GM19351 (cell line): ENCODE measurements at regions not wholly inside any gene's neighbourhood (a gene's known extent, or its start where the extent isn't known, plus 50 kb on each side); places are given as distances from the start of the nearest gene placed in this dataset.

Experiments used
- ATAC-seq: cut with Tn5 transposase; IDR thresholded peaks from one replicate; pipeline ENCODE4 v1.9.1; 2021; ENCODE audit warnings: mild to moderate bottlenecking, moderate library complexity; ENCODE audit not compliant: unreplicated experiment

DNA sequence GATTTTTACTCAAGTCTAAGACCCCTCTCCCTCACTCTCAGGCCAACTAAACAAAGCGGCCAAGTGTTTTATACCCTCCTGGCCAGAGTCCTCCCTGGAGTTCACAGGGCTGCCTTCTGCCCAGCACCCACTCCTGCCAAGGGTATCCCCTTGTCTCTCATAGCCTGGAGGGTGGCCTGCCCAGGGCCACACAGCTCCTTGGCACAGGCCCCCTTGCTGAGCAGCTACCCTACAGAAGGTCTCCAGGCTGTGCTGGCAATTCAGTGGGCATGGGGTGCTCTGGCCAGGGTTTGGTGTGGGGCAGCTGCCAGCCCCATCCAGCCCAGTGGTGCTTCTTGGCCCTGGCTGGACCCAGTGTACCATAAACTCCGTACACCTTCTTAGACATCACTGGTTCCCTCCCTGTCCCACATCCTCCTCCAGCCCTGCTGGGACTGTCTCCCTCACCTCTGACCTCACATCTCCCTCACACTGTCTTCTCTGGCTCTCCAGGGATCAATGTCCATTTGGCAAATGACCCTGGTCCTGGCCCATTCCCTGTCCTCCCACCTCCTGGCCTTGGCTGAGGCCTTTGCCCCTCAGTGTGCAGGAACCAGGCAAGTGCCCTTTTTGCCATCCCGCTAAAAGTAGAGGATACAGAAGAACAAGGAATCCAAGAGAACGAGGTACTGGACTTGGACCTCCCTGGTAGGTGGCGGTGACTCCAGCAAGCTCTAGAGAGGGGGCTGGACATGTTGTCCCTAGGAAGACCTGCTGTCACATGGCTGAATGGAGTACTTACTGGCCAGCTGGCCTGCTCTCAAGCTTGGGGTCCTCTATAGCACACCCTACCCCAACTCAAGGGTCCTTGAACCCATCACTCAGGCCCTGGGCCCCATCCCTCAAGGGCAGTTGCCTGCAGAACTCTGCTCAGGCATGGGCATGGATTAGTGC is 50.0 kb upstream of the TRPM1 start:
- ATAC-seq = no peak

GRCh38 chr15:31153531-31153930 is 52.0 kb upstream of the TRPM1 start:
- no peak for ATAC-seq

GRCh38 chr15:31155151-31155550 is 53.6 kb upstream of the TRPM1 start:
- ATAC-seq = no peak

GRCh38 chr15:31156226-31156625 is 54.7 kb upstream of the TRPM1 start:
- no peak for ATAC-seq

DNA sequence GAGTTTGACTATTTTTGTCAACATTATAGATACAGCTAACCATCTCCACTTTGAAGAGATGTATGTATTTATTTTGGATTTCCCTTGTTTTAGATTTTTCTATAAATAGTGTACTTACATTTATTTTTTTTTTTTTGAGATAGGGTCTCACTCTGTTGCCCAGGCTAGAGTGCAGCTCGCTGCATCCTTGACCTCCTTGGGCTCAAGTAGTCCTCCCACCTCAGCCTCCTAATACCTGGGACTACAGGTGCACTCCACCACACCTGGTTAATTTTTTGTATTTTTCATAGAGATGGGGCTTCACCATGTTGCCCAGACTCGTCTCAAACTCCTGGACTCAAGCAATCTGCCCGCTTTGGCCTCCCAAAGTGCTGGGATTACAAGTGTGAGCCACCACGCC is 55.3 kb upstream of the TRPM1 start:
- no peak for ATAC-seq

DNA sequence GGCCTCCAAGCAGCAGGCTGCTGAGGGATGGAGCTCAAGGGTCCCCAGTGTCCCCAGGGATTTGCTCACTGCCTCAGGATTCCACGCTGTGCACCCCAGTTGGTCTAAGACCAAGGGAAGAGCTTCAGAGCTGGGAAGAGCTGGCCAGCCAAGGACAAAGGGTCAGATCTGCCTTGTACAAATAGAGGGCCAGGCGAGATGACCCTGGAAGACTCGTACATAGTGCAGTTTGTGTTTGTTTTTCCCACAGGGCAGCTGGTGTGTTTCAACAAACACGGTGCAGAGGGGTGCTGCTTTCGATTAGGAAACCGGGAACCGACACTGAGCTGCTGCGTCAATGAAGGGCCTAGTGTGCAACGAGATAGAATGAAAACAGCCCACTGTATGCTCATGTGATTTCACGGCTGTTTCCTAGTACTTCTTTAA is 56.1 kb upstream of the TRPM1 start:
- ATAC-seq = no peak

GRCh38 chr15:31158858-31159569 is 57.5 kb upstream of the TRPM1 start:
- ATAC-seq = no peak

DNA sequence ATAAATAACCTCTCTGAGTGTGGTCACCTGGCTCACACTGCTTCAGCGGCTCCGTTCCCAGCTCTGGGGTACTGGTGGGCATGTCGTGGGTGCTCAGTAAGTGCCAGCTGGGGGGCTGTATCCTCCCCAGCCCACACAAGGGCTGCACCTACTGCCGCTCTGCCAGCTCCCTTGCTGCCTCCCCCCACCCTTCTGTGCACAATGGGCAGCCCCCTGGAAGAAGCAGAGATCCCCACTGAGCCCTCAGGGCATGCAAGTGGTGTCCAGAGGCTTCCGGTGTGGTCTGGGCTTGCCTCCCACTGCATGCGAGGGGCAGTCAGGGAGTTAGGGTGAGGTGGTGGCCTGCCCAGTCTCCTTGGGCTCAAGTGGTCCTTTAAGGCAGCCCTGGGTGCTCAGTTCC is 58.3 kb upstream of the TRPM1 start:
- no peak for ATAC-seq

DNA sequence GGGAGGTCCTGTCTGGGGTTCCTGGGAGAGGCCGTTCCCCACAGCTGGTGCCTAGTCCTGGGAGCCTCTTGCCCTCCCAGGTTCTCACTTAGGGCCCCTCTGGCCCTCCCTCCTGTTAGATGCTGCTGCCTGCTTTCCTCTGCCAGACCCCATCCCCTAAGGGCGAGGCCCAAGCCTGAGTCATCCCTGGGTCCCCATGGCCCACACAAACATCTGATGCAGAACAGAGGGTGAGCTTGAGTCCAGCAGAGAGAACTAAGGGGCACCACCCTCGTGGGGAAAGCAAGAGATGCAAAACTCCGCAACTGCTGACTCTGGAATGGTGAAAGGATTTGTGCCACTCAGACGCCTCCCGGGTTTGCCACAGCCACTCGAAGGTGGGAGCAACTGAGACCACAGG is 58.8 kb upstream of the TRPM1 start:
- ATAC-seq = no peak

DNA sequence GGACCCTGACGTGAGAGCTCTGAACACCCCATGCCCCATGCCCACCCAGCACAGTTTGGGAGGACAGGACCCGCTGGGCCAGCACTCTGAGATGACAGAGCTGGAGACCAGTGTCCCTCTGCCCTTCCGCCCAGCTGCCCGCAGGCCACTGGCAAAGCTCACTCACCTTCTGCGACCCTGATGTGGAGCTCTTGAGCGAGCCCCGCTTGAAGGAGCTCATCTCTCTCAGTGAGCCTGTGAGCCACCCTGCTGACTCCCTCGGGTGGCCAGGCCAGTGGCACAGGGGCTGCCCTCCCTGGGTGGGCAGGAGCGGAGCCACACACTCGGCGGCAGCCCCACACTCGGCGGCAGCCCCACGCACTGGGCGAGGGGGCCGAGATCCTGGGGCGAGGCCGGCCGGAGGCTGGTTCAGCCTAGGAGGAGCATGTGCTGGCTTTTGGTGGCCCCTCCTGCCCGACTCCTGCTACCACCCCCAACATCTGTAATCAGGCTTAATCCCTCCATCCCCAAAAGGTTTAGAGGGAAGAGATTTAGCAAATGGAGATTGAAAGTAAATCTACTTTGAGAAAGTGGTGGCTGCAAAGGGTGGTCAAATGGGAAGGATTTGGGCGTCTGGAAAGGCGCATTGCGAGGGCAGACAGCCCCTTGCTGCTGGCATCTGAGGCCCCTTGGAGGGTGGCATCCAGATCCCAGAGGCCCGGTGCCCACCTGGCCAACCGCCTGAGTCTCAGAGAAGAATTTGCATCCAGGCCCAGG is 59.4 kb upstream of the TRPM1 start:
- no peak for ATAC-seq

GRCh38 chr15:31161951-31162350 is 60.4 kb upstream of the TRPM1 start:
- no peak for ATAC-seq

- ATAC-seq = no peak
These were observed 61.4 kb upstream of the TRPM1 start for GRCh38 chr15:31162721-31163510.

- ATAC-seq = no peak
These were observed 62.4 kb upstream of the TRPM1 start for GRCh38 chr15:31163769-31164572.

GRCh38 chr15:31164573-31164912 is 63.0 kb upstream of the TRPM1 start:
- ATAC-seq = no peak

DNA sequence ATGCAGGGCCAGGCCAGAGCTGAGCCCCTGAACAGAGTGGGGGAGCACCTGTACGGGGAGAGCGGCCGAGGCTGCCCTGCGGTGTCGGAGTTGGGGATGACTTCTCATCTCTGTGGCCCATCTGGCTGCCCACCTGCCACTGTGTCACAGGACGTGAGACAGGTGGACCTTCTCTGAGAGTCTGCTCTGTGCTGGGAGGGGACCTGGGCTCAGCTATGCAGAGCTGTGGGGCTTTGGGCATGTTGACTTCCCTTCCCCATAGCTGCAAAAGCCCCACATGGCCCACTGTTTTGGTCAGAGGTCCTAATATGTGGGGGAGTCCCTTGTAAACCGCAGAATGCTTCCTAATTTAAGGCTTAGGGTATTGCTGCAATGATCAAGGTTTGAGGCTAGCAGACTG is 68.0 kb upstream of the TRPM1 start:
- ATAC-seq = no peak

- ATAC-seq = no peak
These were observed 70.2 kb upstream of the TRPM1 start for GRCh38 chr15:31171731-31172130.

DNA sequence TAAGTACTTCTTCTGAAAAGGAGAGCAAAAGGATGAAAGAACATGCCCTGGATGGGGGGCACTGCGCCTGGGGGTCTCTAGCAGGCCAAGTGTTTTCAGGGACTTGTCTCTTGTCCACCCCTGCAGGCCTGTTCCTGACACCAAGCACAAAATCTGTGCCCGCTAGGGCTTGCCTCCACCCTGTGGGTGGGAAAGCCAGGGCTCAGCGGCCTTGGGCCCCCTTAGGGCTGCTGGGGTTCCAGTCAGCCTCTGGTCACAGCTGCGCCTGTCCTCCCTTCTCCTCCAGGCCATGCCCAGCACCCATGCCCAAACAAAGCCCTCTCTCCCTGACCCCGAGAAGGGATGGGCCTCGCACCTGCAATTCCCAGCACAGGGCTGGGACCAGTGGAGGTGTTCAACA is 71.1 kb upstream of the TRPM1 start:
- no peak for ATAC-seq

GRCh38 chr15:31173790-31174450 is 72.4 kb upstream of the TRPM1 start:
- no peak for ATAC-seq

DNA sequence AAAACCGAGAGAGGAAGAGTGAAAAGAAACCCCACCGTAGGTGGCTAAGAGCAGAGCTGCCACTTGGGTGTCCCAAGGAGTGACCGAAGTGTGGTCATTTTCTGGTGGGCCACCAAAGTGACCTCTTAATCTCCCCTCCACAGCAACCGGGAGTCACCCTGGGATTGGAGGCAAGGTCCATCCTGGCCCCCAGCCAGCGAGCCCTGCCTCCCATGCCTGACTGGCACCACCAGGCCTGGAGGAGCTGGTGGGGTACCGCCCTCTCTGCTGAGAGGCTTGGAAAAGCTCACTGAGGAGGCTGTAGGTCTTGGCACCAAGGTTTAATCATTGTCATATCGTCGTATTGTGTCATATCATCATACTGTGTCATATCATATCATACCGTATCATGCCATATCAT is 74.0 kb upstream of the TRPM1 start:
- ATAC-seq = no peak
